Endothelial cell of umbilical vein (primary cell): ENCODE measurements at regions not wholly inside any gene's neighbourhood (a gene's known extent, or its start where the extent isn't known, plus 50 kb on each side); places are given as distances from the start of the nearest gene placed in this dataset.

Experiments
- BruUV-seq: library from RNA; stranded (reverse); fragments of 400-500 nt; replicated peaks from 2 replicates; lab custom pipeline; 2021; lab: Mats Ljungman, UMichigan
- CTCF ChIA-PET: fragments of 300-600, 350-600 bp; sonication (Branson Sonifier 250); formaldehyde crosslinking; loops from one replicate; lab custom pipeline; 2021; ENCODE audit warnings: antibody characterized with exemption, inconsistent platforms; lab: Charles Lee
- POLR2A ChIA-PET: fragments of 300-600, 350-600 bp; sonication (Branson Sonifier 250); formaldehyde crosslinking; loops from one replicate; lab custom pipeline; 2021; ENCODE audit warnings: antibody characterized with exemption, inconsistent platforms; lab: Charles Lee
- DNase-seq: peaks from one replicate; pipeline ENCODE4 v3.0.0-alpha.2; 2011; ENCODE audit warnings: low read depth, low spot score
- FAIRE-seq: peaks from 2 replicates; lab custom pipeline; 2011; peaks lifted over from hg19 to GRCh38; lab: Jason Lieb, UNC
- H2AFZ ChIP-seq: 2 replicates; pipeline ENCODE4 v1.6.0; 2012; ENCODE audit warnings: low read depth, low read length, control low read depth, inconsistent platforms
- H3K27ac ChIP-seq: 2 replicates; pipeline ENCODE4 v1.5.1; 2011; ENCODE audit warnings: low read depth, mild to moderate bottlenecking, control low read depth, low read length, moderate library complexity; ENCODE audit not compliant: insufficient read depth
- H3K27me3 ChIP-seq, 2 experiments: 2 replicates each; pipeline versions ENCODE4 v1.6.0 to v1.6.1; 2011; ENCODE audit warnings: low read length in 2 of 2, mixed read lengths in 1 of 2; ENCODE audit not compliant: control insufficient read depth in 2 of 2, insufficient read depth in 2 of 2
- H3K36me3 ChIP-seq, 2 experiments: 2 replicates in 1 of 2; 3 replicates in 1 of 2; pipeline ENCODE4 v1.5.1; 2011; ENCODE audit warnings: low read length in 2 of 2, mild to moderate bottlenecking in 1 of 2, moderate library complexity in 1 of 2; ENCODE audit not compliant: control insufficient read depth in 2 of 2, insufficient read depth in 2 of 2; ENCODE audit errors: extremely low read depth in 1 of 2
- H3K4me1 ChIP-seq: 3 replicates; pipeline ENCODE4 v1.5.1; 2011; ENCODE audit warnings: mild to moderate bottlenecking, low read length; ENCODE audit not compliant: control insufficient read depth, insufficient read depth; ENCODE audit errors: extremely low read depth
- H3K4me2 ChIP-seq: 2 replicates; pipeline ENCODE4 v1.6.1; 2011; ENCODE audit warnings: low read length, control low read depth, mixed read lengths; ENCODE audit not compliant: insufficient read depth
- H3K4me3 ChIP-seq, 3 experiments: fragments of 200-600 bp in 1 of 3; sonication (generic), shearing (Covaris generic) in 1 of 3; replicated peaks in 1 of 3; 2 replicates each; pipeline ENCODE4 v1.5.1; 2011 to 2016; ENCODE audit warnings: control low read depth in 3 of 3, low read length in 3 of 3, mild to moderate bottlenecking in 2 of 3, inconsistent platforms in 1 of 3, low read depth in 1 of 3, moderate library complexity in 1 of 3; ENCODE audit not compliant: insufficient read depth in 1 of 3
- H3K79me2 ChIP-seq: 2 replicates; pipeline ENCODE4 v1.6.0; 2012; ENCODE audit warnings: low read length, inconsistent platforms; ENCODE audit not compliant: control insufficient read depth, insufficient read depth
- H3K9ac ChIP-seq: replicated peaks from 2 replicates; pipeline ENCODE3; 2011; ENCODE audit warnings: low read length, control low read depth; ENCODE audit not compliant: insufficient read depth; ENCODE audit errors: extremely low read depth
- H3K9me1 ChIP-seq: replicated peaks from 3 replicates; pipeline ENCODE4 v1.6.0; 2011; ENCODE audit warnings: mild to moderate bottlenecking, low read length; ENCODE audit not compliant: control insufficient read depth, insufficient read depth; ENCODE audit errors: extremely low read depth
- H3K9me3 ChIP-seq: replicated peaks from 2 replicates; pipeline ENCODE4 v1.5.1; 2012; ENCODE audit warnings: low read length, inconsistent platforms; ENCODE audit not compliant: control insufficient read depth, insufficient read depth
- H4K20me1 ChIP-seq: replicated peaks from 2 replicates; pipeline ENCODE3; 2011; ENCODE audit warnings: mild to moderate bottlenecking, low read length; ENCODE audit not compliant: control insufficient read depth, insufficient read depth; ENCODE audit errors: extremely low read depth
- CTCF ChIP-seq, 2 donors: IDR thresholded peaks; 1 replicate in 1 of 2; 2 replicates in 1 of 2; pipeline ENCODE4 v1.5.1; 2011; ENCODE audit warnings: low read length in 2 of 2, mild to moderate bottlenecking in 2 of 2, moderate library complexity in 2 of 2, control low read depth in 1 of 2, inconsistent platforms in 1 of 2, low read depth in 1 of 2; ENCODE audit not compliant: insufficient read depth in 1 of 2; ENCODE audit errors: extremely low read depth in 1 of 2
- EZH2 ChIP-seq: IDR thresholded peaks from 2 replicates; pipeline ENCODE4 v1.6.1; 2012; ENCODE audit warnings: borderline replicate concordance, low read depth, mild to moderate bottlenecking, moderate library complexity, low read length, inconsistent platforms; ENCODE audit not compliant: severe bottlenecking
- FOS ChIP-seq: IDR thresholded peaks from 2 replicates; pipeline ENCODE4 v1.6.1; 2011; ENCODE audit warnings: mild to moderate bottlenecking, low read length, moderate library complexity, borderline replicate concordance; ENCODE audit not compliant: insufficient read depth
- JUN ChIP-seq: IDR thresholded peaks from 2 replicates; pipeline ENCODE4 v1.6.1; 2011; ENCODE audit warnings: borderline replicate concordance, low read depth; ENCODE audit not compliant: insufficient read length, insufficient read depth
- MAX ChIP-seq: IDR thresholded peaks from 2 replicates; pipeline ENCODE4 v1.6.1; 2011; ENCODE audit not compliant: insufficient read depth, insufficient read length
- POLR2AphosphoS5 ChIP-seq: IDR thresholded peaks from 2 replicates; pipeline ENCODE4 v1.6.1; 2012; ENCODE audit warnings: low read depth, mild to moderate bottlenecking, control low read depth, low read length, moderate library complexity; ENCODE audit not compliant: insufficient read depth
- dilution Hi-C: fragments of 300-500 bp; cut with MboI; formaldehyde crosslinking; loops from one replicate; pipeline ENCODE4 v1.15.0; 2019; ENCODE audit warnings: low sequenced_read_pairs; ENCODE audit not compliant: extremely low pct_ligation_motif_present
- intact Hi-C: fragments of 100-400 bp; cut with micrococcal nuclease; formaldehyde crosslinking; loops from one replicate; pipeline ENCODE4 v1.10.0; 2022

- H3K4me2 ChIP-seq: no peak overlapping the region
- FAIRE-seq (no peak), DNase-seq (no peak)
- H3K4me3 ChIP-seq: no peak overlapping the region
- H3K79me2 ChIP-seq: no peaks in the 10 kb centered on the region
- H3K9ac ChIP-seq: no peak overlapping the region
- intact Hi-C loops (no loop called here), dilution Hi-C loops (no loop called here)
- no peaks in the 10 kb centered on the region for H3K9me1 ChIP-seq
- H2AFZ ChIP-seq: no peak overlapping the region
- no peaks in the 10 kb centered on the region for H3K4me1 ChIP-seq
- H3K27ac ChIP-seq: no peak overlapping the region
- no TSS peak for BruUV-seq
- TF ChIP-seq CTCF (IDR thresholded peaks at IDR 0.05; ENCODE audit: extremely low read depth in 1 of 2, insufficient read depth in 1 of 2, low read depth in 1 of 2, low read length in 2 of 2) (no peak), EZH2 (no peak), JUN (no peak), MAX (no peak), POLR2AphosphoS5 (no peak), FOS (no peak)
- H4K20me1 ChIP-seq: no peaks in the 10 kb centered on the region
- no peaks in the 10 kb centered on the region for H3K27me3 ChIP-seq
- no peaks in the 10 kb centered on the region for H3K36me3 ChIP-seq
- H3K9me3 ChIP-seq: no peaks in the 10 kb centered on the region
- ChIA-PET POLR2A (no interaction called here), CTCF (no interaction called here)
Observed at GRCh38 chr7:89451911-89452310, 656.4 kb upstream of the TEX47 start.
